Stromal cell of bone marrow (primary cell): ENCODE measurements at regions not wholly inside any gene's neighbourhood (a gene's known extent, or its start where the extent isn't known, plus 50 kb on each side); places are given as distances from the start of the nearest gene placed in this dataset.

ENCODE experiments used
- DNase-seq: peaks from one replicate; pipeline ENCODE4 v3.0.0-alpha.2; 2012; ENCODE audit warnings: low read depth

DNA sequence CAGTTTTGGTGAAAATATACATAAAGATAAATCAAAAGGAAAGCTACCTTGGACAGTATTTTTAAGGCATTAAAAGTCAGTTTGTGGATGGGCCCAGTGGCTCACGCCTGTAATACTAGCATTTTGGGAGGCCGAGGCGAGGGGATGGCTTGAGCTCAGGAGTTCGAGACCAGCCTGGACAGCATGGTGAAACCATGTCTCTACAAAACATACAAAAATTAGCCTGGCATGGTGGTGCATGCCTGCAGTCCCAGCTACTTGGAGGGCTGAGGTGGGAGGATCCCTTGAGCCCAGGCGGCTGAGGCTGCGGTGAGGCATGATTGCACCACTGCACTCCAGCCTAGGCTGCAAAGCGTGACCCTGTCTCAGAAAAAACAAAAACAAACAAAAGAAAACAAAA lies 1253.8 kb downstream of the MRPL39 start:
- DNase-seq, result no peak

DNA sequence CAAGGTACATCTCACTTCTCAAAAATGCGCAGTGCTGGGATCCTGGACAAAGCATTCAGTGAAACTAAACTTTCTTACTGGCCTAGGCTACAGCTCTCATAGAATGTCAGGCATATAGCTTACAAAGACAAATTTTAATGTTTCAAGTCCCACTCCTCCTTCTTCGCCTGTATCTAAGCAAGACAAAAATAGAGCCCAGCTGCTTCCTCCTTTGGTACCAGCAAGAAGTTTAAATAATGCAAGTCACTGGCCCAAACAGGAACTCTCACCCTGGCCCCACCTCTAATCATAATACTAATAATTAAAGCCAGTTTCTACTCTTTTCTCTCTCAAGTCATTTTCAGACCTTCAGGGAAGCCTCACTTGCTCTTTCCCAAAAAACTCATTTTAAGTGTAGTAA lies 1267.9 kb downstream of the MRPL39 start:
- DNase-seq, result no peak

DNA sequence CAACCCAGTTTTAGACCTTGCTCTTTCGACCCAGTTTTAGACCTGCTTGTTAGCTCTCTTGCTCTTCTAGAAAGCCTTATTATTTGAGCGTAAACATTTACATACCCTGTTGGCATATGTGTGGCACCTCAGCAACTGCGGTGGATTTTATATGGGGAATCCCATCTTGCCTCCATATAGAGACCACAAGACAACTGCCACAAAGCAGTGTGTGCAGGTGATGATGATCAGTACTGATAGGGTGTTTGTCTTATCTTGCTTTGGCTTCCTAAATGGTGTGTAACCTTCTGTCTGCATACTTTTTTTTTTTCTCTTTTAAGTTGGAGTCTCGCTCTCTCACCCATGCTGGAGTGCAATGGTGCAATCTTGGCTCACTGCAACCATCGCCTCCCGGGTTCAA lies 1270.8 kb downstream of the MRPL39 start:
- DNase-seq, result no peak

DNA sequence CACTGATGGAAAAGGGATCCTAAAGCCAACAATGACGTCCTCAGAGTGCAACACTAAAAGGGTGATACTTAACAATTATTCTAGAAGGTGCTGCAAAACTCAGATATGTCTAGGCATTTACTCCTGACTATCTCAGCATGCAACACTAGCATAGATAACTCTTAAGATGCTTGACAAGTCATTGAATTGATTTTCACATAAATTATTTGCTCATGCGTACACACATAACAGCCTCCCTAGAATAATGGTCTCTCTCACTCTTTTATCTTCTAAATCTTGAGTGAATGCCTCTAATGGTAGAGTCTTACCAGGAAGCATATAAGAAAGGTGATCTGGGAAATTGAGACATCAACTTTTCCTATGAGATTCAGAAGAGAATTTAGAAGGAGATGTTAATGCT lies 1283.7 kb downstream of the MRPL39 start:
- no peak for DNase-seq

DNA sequence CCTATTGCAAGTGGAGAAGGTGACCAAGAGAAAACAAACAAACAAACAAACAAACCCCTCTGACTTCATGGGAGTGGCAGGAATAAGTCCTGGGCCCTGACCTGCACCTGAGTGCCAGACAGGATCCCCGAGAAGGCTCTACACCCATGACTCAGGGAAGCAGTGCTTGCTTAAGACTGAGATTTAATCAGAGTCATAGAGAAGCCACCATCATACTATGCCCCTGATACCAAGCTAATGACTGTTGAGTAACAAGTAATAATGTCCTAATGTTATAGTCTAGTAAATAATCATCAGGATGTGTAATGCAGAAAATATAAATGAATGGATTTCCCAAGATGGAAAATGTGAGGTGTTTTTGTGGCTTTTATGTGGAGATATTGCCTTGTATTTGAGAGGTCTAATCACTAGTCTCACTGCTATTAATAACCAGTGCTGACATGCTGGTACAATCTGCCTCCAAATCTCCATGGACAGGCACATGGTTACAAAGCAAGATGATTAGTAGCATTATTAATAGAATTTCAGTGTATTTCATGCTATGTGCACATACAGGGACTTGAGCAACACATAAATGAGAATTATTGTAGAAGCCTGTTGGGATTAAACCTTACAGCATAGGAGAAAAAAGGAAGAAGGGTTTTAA lies 1290.9 kb downstream of the MRPL39 start:
- DNase-seq, result no peak

DNA sequence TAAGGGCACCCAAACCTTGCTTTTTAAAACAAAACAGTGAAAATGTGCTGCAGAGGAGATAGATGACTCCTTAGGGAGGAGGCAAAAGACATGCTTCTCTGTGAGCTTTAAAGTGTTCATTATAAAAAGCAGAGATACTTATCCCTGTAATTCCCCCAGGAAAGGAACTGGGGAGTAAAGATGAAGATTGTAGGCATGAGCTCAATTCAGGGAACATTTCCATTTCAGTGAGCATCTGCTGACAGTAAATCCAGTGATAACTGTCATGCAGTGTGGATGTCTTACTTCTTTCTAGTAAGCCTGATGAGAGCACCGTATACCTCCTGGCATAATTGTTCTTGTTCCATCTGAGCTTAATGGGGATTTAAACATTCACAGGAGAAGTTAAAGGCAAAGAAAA lies 1296.5 kb downstream of the MRPL39 start:
- no peak for DNase-seq

DNA sequence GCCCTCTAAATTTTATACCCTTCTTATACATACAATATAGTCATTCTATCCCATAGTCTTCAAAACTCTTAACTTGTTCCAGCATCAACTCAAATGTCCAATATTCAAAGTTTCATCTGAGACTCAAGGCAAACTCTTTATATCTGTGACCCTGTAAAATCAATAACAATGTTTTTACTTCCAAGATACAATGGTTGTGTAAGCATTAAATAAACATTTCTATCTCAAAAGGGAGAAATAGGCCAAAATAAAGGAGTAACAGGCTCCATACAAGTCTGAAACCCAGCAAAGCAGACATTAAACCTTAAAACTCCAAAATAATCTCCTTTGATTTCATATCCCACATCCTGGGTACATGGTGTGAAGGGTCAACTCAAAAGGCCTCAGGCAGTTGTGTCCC lies 1299.1 kb downstream of the MRPL39 start:
- no peak for DNase-seq

DNA sequence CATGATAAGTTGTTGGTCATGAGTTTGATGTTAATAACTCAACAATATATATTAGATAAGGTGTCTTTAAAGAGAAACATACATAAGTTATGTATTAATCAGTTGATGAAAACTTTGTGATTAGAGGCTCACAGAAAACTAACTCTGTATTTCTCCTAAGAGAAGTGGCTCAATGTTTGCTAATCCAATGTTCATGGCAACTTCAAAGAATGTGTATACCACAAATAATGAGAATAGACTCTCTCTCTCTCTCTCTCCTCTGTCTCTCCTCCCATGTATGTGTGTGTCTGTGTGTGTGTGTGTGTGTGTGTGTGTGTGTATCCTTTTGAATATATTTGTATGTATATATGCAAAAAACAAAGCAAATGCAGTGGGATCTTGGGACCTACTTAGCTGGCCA lies 1304.9 kb downstream of the MRPL39 start:
- no peak for DNase-seq

DNA sequence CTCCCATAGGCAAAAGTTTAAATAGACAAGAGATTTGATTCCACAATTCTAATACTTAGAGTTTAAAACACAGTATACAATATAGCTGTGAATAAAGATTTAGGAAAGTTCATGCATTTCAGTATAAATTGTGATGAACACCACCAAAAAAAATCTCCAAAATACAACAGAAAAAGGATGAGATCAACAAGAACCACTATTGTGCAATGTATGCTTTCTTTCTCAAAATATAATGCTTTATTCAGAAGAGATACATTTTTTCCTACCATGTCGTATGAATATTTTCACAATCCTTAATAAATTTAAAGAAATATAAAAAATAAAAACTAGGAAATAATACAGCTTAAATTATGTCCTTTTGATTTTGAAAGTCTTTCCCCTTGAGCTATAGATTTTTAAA lies 1309.2 kb downstream of the MRPL39 start:
- no peak for DNase-seq

DNA sequence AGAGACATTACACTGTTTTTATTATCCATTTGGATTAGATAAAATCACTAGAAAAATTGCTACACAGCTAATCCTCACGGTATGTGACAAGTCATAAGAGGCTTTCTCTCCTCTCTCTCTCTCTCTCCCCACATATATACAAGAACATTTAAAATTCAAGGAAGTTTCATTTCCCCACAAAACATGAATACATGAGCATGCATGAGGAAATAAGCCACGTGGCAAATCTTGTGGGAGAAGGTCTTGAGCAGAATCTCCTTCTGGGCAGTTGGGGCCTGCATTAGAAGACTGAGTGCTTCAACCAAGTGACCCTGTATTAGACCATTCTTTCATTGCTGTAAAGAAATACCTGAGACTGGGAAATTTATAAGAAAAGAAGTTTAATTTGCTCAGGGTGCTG lies 1313.1 kb downstream of the MRPL39 start:
- no peak for DNase-seq

DNA sequence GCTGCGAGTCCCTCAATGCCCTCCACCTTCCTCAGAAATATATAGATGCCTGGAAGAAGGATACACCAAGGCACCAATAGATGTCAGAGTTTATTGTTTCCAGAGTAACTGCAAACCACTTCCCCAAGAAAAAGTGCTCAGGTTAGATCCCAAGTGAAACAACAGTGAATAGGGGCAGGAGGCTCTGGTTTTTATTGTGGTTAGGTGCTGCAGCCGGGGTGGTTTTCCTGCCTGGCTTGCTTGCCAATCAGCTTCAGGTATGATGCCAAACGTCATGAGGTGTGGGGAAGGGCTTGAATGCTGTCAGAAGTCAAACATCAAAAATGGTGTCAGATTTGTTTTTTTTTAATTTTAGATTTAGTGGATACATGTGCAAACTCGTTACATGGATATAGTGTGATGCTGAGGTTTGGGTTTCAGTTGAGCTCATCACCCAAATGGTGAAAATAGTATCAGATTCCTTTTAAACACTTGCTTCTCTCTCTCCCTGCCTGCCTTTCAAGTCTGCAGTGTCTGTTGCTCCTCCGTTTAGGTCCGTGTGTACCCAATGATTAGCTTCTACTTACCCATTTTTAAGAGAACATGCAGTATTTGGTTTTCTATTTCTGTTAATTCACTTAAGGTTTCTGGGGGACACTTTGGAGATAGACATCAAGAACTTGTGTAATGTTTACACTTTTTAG lies 1317.0 kb downstream of the MRPL39 start:
- DNase-seq, result no peak

DNA sequence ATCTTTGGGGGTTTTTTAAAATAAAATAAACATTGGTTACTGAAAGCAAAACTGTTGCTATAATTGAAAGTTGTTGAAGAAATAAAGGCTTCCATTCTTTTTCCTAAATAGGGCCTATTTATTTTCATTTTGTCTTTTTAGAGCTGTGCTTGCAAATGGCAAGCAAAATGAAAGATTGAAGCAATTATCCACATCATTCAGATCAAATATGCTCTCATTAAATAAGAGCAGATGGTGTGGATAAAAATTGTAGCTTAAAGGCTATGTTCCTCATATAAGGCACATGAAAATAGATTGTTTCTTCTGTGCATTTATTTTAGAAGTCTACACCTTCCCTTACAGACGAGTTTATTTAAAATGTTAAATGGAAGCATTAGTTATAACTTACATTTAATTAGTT lies 1317.7 kb downstream of the MRPL39 start:
- DNase-seq, result no peak

DNA sequence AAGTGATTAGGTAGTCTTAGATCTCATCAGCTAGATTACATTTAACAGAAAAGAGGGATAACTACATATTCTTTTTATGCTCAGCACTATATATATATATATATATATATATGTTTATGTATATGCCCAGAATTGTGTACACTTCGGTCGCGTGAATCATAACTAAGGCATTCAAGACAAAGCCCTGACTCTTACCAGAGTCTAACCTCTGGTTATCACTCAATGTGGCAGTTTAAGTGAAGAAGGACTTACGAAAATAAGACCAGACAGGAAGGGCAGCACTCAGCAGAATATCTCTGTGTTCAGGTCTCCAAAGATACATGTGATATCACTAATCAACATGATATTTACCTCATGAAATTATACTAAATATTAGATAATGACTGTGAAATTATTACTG lies 1326.7 kb downstream of the MRPL39 start:
- no peak for DNase-seq

DNA sequence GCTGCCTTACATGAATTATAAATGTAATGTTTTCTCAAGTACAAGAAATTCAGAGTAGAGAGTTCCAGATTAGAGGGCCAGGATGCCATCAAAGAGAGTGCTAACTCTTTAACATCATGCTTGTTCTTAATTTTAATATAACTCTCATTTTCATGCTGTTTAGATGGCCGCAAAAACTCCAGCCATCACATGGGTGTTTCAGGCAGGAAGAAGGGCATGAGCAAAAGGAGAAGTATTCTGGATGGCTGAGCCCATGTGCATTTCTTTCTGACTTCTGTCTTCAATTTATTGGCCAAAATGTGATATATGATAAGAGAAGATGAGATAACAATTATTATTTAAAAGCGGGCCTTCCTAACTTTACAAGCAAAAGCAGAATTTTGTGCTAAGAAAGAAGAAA lies 1328.6 kb downstream of the MRPL39 start:
- no peak for DNase-seq

DNA sequence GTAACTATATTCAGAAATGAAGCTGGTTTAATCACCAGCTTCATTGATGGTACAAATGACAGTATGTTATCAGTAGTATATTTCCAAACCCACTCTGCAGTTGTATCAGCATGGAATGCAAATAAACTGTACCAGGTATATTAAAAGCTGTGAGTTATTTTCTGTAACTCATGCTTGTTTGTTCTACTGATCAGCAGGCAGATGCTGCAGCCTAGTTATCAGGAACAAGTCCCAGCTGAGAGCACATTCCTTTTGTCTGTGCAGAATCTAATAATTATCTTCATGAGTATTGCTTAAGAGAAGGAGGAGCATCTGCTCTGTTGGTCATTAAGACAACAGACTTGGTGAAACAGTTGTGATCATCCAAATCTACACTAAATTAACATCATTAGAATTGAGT lies 1331.1 kb downstream of the MRPL39 start:
- DNase-seq, result no peak

DNA sequence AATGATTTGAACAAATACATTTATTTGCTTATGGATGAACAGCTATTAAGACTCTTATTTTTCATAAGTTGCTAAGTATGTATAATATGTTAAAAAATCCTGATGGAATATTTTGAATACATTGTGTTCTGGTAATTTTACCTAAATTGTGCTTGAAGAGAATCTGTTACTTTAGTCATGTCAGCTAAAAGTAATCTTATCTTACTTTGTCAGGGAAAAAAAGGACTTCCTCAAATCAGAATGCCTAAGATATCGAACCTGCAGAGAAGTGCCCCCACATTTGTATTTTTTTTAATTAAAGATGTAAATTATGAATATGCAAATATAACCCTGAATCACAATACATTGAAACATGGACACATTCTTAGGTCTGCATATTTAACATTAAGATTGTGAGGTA lies 1331.7 kb downstream of the MRPL39 start:
- DNase-seq, result no peak

DNA sequence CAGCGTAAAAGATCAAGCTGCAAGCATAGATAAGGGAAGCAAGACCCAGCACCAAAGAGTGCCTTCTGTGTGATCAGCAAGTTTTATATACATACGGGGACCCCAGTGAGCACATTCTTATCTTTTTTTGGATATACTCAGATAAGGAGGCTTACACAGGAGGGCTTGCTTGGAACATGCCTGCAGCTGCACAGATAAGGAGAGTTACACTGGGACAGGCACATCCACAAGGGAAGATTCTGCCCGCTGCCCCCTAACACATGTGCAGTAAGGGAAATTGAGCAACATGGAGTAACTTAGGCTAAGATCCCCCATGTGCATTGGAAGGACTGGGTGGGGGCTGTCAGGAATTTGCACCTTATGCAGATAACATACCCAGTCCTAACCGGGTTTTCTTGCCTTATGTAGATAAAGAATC lies 1334.8 kb downstream of the MRPL39 start:
- DNase-seq, result no peak

DNA sequence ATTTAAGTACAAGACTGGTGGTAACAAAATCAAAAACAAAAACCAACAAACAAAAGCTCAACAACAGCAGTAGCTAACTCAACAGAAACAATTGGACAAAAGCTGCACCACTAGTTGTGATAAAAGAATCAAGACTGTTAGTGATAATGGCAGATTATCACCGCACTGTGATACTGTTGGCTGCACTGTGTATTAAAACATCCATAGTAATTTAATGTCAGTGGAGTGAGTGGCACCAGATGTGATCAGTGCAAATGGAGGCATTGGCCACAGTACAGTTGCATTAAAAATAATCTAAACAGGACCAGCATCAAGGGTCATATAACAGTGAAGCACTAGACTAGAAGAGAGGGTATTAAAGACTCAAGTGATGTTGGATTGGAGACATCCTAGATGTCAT lies 1341.3 kb downstream of the MRPL39 start:
- DNase-seq, result no peak

DNA sequence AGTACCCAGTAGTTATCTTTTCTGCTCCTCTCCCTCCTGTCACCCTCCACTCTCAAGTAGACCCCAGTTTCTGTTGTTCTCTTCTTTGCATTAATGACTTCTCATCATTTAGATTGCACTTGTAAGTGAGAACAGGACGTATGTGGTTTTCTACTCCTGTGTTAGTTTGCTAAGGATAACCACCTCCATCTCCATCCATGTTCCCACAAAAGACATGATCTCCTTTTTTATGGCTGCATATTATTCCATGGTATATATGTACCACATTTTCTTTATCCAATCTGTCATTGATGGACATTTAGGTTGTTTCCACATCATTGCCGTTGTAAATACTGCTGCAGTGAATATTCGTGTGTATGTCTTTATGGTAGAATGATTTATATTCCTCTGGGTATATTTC lies 1346.5 kb downstream of the MRPL39 start:
- no peak for DNase-seq

DNA sequence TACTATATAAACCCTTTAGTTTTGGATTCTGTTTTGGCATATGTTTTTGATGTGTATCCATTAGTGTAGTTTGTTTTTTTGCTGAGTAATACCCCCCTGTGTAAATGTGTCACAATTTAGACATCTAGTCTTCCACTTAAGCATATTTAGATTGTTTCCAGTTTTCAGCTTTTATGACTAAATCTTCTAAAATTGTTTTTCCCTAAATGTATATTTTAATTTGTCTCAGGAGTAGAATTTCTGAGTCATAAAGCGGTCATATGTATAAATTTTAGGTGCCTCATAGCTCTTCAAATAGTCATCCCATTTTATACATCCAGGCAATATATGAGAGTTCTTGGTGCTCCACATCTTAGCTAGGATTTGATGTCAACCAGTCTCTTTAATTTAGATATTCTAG lies 1348.0 kb downstream of the MRPL39 start:
- no peak for DNase-seq

DNA sequence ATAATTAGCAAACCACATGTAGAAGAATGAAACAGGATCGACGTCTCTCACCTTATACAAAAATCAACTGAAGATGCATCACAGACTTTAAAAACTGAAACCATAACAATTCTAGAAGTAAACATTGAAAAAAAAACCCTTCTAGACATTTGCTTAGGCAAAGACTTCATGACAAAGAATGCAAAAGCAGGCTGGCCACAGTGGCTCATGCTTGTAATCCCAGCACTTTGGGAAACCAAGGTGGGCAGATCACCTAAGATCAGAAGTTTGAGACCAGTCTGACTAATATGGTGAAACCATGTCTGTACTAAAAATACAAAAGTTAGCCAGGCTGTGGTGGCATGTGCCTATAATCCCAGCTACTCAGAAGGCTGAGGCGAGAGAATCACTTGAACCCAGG lies 1351.7 kb downstream of the MRPL39 start:
- no peak for DNase-seq

DNA sequence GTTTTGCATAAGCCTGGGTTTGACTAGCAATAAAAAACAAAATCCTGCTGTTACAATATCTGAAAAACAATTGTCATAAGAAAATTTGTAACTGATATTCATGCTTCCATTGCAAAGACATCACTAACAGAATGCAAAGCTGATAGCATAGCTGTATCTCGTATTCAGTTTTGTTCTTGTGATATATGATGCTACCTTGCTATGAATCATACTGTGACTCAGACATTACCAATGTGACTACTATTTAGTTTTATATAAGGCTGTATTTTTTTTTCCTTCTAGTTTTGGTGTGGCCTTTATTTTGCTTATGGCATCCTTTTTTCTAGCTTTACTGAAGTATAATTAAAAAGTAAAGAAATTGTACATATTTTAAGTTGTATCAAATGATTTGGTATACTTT lies 1381.8 kb downstream of the MRPL39 start:
- no peak for DNase-seq

DNA sequence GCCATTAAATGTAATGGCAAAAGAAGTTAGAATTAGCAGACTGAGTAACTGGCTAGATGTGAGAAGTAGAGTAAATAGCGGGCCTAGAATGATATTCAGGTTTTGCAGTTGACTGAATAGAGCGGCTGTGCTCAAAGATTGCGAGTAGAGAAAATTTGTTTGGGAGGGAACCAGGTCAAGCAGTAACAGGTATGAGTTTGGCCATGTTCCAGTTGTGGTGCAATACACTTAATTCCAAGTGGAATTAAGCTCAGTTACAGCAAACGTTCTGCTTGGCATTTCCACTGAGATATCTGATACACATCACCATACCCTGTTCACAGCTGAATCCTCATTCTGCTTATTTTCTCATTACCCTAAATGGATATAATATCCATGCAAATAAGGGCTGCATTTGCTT lies 1382.9 kb downstream of the MRPL39 start:
- no peak for DNase-seq

DNA sequence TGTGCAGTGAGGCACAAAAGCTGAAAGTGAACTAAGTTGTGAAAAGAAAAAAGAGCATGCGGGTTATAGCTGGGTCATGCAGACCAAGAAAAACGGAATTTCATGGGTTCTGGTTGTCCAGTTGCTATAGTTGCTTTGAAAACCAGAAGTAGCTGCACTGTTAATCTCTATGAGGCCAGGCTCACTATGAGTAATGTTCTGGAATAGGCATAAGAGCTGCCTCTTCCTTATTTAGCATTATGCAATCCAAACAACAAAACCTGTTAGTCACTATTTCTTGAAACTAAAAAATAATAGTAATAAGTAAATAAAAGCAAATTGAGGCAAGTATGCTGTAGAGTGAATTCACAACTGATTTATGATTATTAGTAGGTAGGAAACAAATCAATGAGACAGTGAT lies 1383.7 kb downstream of the MRPL39 start:
- DNase-seq, result no peak
